ENCODE measurements at regions not wholly inside any gene's neighbourhood (a gene's known extent, or its start where the extent isn't known, plus 50 kb on each side); places are given as distances from the start of the nearest gene placed in this dataset.
"Not testable (repeated sequence)": the region's sequence is repeated elsewhere in the genome, so short reads cannot be mapped to it uniquely, and the experiment has no call there.

- Histone ChIP-seq H3K9me3 (no peaks in the 10 kb centered on the region), H3K27me3 (no peaks in the 10 kb centered on the region), H3K4me1 (no peaks in the 10 kb centered on the region), H3K36me3 (no peaks in the 10 kb centered on the region), H3K4me3 (no peak overlapping the region), H3K27ac (no peak overlapping the region)
- no peak for TF ChIP-seq POLR2A (IDR thresholded peaks at IDR 0.05)
- no peak for TF ChIP-seq CTCF (IDR thresholded peaks at IDR 0.05)
- no peak for DNase-seq
Measured at GRCh38 chr15:37397266-37398022, 297.1 kb upstream of the MEIS2 start.

- no peak overlapping the region for H3K27ac ChIP-seq
- no peaks in the 10 kb centered on the region for H3K36me3 ChIP-seq
- H3K4me3 ChIP-seq: no peak overlapping the region
- no peaks in the 10 kb centered on the region for H3K9me3 ChIP-seq
- H3K27me3 ChIP-seq: no peaks in the 10 kb centered on the region
- no peaks in the 10 kb centered on the region for H3K4me1 ChIP-seq
- DNase-seq: no peak
- TF ChIP-seq POLR2A (IDR thresholded peaks at IDR 0.05) (no peak), CTCF (IDR thresholded peaks at IDR 0.05) (no peak)
Measured at GRCh38 chr15:37416103-37416502, 315.8 kb upstream of the MEIS2 start.

- Histone ChIP-seq H3K4me1 (no peaks in the 10 kb centered on the region), H3K4me3 (no peak overlapping the region), H3K27me3 (no peaks in the 10 kb centered on the region), H3K9me3 (no peaks in the 10 kb centered on the region), H3K36me3 (no peaks in the 10 kb centered on the region), H3K27ac (no peak overlapping the region)
- no peak for TF ChIP-seq CTCF (IDR thresholded peaks at IDR 0.05)
- no peak for DNase-seq
Measured at GRCh38 chr15:37425541-37425940, 325.2 kb upstream of the MEIS2 start.

- H3K27me3 ChIP-seq, H3K36me3 ChIP-seq, H3K27ac ChIP-seq, H3K9me3 ChIP-seq, H3K4me1 ChIP-seq, H3K4me3 ChIP-seq, DNase-seq: not testable (repeated sequence)
Measured at GRCh38 chr15:37427393-37427792, 327.0 kb upstream of the MEIS2 start.

- Histone ChIP-seq H3K36me3 (no peaks in the 10 kb centered on the region), H3K4me1 (no peaks in the 10 kb centered on the region), H3K27me3 (no peaks in the 10 kb centered on the region), H3K4me3 (no peak overlapping the region), H3K27ac (no peak overlapping the region), H3K9me3 (no peaks in the 10 kb centered on the region)
- TF ChIP-seq CTCF (IDR thresholded peaks at IDR 0.05) (no peak), POLR2A (IDR thresholded peaks at IDR 0.05) (no peak)
- DNase-seq: no peak
Measured at GRCh38 chr15:37446921-37447320, 346.6 kb upstream of the MEIS2 start.

- Histone ChIP-seq H3K4me3 (no peak overlapping the region), H3K4me1 (no peaks in the 10 kb centered on the region), H3K27ac (no peak overlapping the region), H3K9me3 (no peaks in the 10 kb centered on the region), H3K27me3 (no peaks in the 10 kb centered on the region), H3K36me3 (no peaks in the 10 kb centered on the region)
- no peak for TF ChIP-seq CTCF (IDR thresholded peaks at IDR 0.05)
- TF ChIP-seq POLR2A (IDR thresholded peaks at IDR 0.05): no peak
- no peak for DNase-seq
Measured at GRCh38 chr15:37452498-37452897, 352.1 kb upstream of the MEIS2 start.
